Left lung (tissue), 4 donors: ENCODE measurements at regions not wholly inside any gene's neighbourhood (a gene's known extent, or its start where the extent isn't known, plus 50 kb on each side); places are given as distances from the start of the nearest gene placed in this dataset.

Experiments used
- ATAC-seq: fragments of 200-7000 bp; cut with Tn5 transposase; one replicate; pipeline ENCODE4 v1.9.1; 2020; ENCODE audit warnings: moderate library complexity
- DNase-seq, 4 donors: peaks; one replicate each; pipeline ENCODE4 v3.0.0-alpha.2; 2013 to 2020
- H3K27ac ChIP-seq, 2 donors: fragments of 200-600 bp; sonication (generic) in 1 of 2; one replicate each; pipeline versions ENCODE4 v1.5.0 to v1.8.0; 2020 to 2021
- H3K27me3 ChIP-seq, 2 donors: fragments of 200-600 bp; sonication (generic) in 1 of 2; one replicate each; pipeline versions ENCODE4 v1.5.0 to v1.8.0; 2020 to 2021
- H3K36me3 ChIP-seq, 2 donors: fragments of 200-600 bp; sonication (generic) in 1 of 2; one replicate each; pipeline versions ENCODE4 v1.5.0 to v1.8.0; 2020 to 2021
- H3K4me1 ChIP-seq, 2 donors: fragments of 200-600 bp; one replicate each; pipeline ENCODE4 v1.8.0; 2021
- H3K4me3 ChIP-seq, 2 donors: fragments of 200-600 bp; sonication (generic) in 1 of 2; one replicate each; pipeline versions ENCODE4 v1.5.0 to v1.8.0; 2020 to 2021; ENCODE audit warnings: mild to moderate bottlenecking in 1 of 2
- H3K9me3 ChIP-seq, 2 donors: fragments of 200-600 bp; sonication (generic) in 1 of 2; one replicate each; pipeline versions ENCODE4 v1.5.0 to v1.8.0; 2020 to 2021
- CTCF ChIP-seq, 2 donors: fragments of 200-600 bp; sonication (generic) in 1 of 2; IDR thresholded peaks; one replicate each; pipeline versions ENCODE4 v1.5.0 to v1.8.0; 2021; ENCODE audit warnings: antibody characterized with exemption in 2 of 2
- intact Hi-C, 2 donors: fragments of 100-400 bp; cut with DNase I; formaldehyde crosslinking; loops; one replicate each; pipeline versions ENCODE4 v1.11.2 to v1.14.2; 2022
- donor health status: DM: no; HTN: yes; CAD: no.
- donor health status: DM: no; HTN: no; CAD: no.

DNA sequence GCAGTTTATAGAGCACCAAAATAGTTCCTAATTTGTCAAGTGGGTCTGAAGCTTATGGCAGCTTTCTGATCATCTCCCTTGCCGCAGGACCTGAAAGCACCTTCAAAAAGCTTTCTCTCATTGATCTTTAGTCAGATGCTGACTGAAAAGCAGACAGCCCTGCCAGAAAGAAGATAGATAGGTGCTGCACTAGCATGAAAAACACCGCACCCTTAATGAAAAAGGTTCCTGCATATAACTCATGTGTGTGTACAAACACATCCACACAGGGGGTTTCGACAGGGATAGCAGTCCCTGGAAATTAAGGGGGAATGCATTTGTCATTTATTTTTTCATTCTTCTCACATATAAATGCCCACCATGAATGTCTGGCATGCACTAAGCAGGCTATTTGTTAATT lies 361.7 kb upstream of the SNX7 start:
- Histone ChIP-seq H3K4me1 (no peaks in the 10 kb centered on the region), H3K36me3 (no peaks in the 10 kb centered on the region), H3K27me3 (no peaks in the 10 kb centered on the region), H3K4me3 (no peak overlapping the region), H3K9me3 (no peaks in the 10 kb centered on the region), H3K27ac (no peak overlapping the region)
- DNase-seq (no peak), ATAC-seq (no peak)
- intact Hi-C loops, result no loop called here
- no peak for TF ChIP-seq CTCF (IDR thresholded peaks at IDR 0.05)

GRCh38 chr1:98299313-98299712 lies 362.2 kb upstream of the SNX7 start:
- H3K4me3 ChIP-seq, result no peak overlapping the region
- intact Hi-C loops, result no loop called here
- no peak overlapping the region for H3K27ac ChIP-seq
- ATAC-seq, result no peak
- no peaks in the 10 kb centered on the region for H3K9me3 ChIP-seq
- DNase-seq, result no peak
- TF ChIP-seq CTCF (IDR thresholded peaks at IDR 0.05), result no peak
- H3K27me3 ChIP-seq, result no peaks in the 10 kb centered on the region
- no peaks in the 10 kb centered on the region for H3K4me1 ChIP-seq
- no peaks in the 10 kb centered on the region for H3K36me3 ChIP-seq

DNA sequence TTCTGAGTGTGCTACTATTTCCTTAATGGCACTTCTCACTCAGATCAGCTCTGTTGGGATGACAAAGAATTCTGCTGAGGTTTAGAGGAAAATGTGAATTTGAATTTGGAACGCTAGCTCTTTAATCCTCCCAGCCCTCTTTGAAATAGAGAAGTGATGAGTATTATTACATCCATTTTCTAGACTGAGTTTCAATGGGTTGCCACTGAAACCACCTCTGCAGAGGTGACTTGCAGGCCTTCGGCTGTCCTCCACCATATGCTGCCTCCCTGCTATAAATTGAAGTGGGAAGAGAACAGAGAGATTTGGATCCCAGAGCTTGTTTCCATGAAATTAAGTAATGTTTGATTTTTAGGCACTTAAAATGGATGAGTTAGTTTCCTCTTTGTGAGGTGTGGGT lies 363.2 kb upstream of the SNX7 start:
- intact Hi-C loops, result no loop called here
- Histone ChIP-seq H3K4me1 (no peaks in the 10 kb centered on the region), H3K36me3 (no peaks in the 10 kb centered on the region), H3K27ac (no peak overlapping the region), H3K9me3 (no peaks in the 10 kb centered on the region), H3K4me3 (no peak overlapping the region), H3K27me3 (no peaks in the 10 kb centered on the region)
- DNase-seq (no peak), ATAC-seq (no peak)
- no peak for TF ChIP-seq CTCF (IDR thresholded peaks at IDR 0.05)

DNA sequence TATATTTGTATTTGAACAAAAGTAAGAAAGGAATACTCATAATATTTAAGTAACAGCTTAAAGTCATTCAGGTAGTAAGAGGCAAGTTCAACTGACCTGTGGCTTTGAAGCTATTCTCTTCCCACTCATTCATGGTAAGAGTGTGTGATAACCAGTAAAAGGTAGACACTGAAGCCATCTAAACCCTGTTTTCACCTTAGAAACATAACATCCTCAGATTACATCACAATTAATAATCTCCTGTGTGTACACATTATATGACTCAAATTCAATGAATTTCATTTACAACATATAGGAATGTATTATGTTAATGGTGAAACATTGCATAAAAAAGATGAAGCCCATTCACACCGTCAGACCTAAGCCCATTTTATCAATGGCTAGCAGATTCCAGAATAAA lies 364.8 kb upstream of the SNX7 start:
- Histone ChIP-seq H3K4me3 (no peak overlapping the region), H3K4me1 (no peaks in the 10 kb centered on the region), H3K9me3 (no peaks in the 10 kb centered on the region), H3K27ac (no peak overlapping the region), H3K27me3 (no peaks in the 10 kb centered on the region), H3K36me3 (no peaks in the 10 kb centered on the region)
- DNase-seq (no peak), ATAC-seq (no peak)
- intact Hi-C loops, result no loop called here
- TF ChIP-seq CTCF (IDR thresholded peaks at IDR 0.05), result no peak

- no peak overlapping the region for H3K27ac ChIP-seq
- TF ChIP-seq CTCF (IDR thresholded peaks at IDR 0.05), result no peak
- H3K4me1 ChIP-seq, result no peaks in the 10 kb centered on the region
- DNase-seq (no peak), ATAC-seq (no peak)
- no peaks in the 10 kb centered on the region for H3K36me3 ChIP-seq
- no peaks in the 10 kb centered on the region for H3K9me3 ChIP-seq
- H3K4me3 ChIP-seq, result no peak overlapping the region
- H3K27me3 ChIP-seq, result no peaks in the 10 kb centered on the region
- intact Hi-C loops, result no loop called here
Measured at GRCh38 chr1:98294127-98294526, 367.4 kb upstream of the SNX7 start.
